ENCODE measurements at regions not wholly inside any gene's neighbourhood (a gene's known extent, or its start where the extent isn't known, plus 50 kb on each side); places are given as distances from the start of the nearest gene placed in this dataset.

DNA sequence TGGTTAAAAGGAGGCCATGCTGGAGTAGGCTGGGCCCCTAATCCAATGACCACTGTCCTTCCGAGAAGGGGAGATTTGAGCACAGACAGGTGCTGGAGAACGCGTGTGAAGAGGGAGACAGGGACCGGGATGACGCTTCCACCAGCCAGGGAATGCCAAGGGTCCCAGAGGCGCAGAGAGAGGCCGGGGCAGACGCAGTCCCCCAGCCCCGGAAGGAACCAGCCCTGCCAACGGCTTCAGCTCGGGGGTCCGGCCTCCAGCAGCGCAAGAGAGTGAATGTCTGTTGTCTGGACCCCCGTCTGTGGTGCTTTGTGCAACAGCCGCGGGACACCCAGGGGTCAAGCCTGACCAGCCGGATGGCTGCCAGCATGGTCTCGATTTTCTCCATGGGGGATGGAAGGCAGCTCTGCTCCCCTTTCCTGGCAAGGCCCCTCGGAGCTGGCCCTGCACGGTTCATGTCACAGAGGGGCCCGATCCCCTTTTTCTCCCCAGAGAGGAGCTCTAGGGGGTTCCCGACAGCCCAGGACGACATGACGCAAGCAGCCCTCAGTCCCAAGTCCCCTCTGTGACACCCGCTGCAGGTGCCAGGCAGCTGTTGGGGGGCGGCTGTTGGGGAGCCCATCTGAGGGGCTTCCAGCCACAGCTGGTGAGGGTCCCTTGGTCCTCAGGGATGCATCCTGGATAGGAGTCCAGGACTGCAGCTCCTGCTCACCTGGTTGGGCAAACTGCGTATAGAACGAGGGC lies 73.5 kb downstream of the SIK1 start:
- TF ChIP-seq FOXP2 (optimal IDR thresholded peaks at IDR 0.05; ENCODE audit: control extremely low read depth, extremely low read length, insufficient read depth) (no peak), POLR2AphosphoS5 (IDR thresholded peaks at IDR 0.05; ENCODE audit: borderline replicate concordance, low read depth, low read length) (no peak), EZH2 (IDR thresholded peaks at IDR 0.05) (no peak)

Measured in SK-N-MC (cell line).